ENCODE measurements at regions not wholly inside any gene's neighbourhood (a gene's known extent, or its start where the extent isn't known, plus 50 kb on each side); places are given as distances from the start of the nearest gene placed in this dataset.

DNA sequence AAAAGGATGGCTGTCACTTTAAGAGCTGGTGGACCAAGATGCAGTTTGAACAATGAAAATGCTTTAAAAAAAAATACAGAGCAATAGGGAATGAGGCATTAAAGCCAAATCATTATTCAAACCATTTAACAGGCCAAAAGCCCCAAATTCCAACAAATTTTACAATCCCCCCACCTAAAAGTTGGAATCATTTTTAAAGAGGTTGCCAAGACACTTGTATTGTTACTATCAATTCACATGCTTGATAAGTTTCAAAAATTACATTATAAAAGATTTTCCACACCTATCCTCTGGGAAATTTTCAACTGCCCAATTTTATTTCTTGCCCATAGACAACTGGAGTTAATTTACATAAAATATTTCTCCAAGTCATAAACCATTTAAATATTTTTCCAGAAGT, 192.3 kb upstream of the ARHGEF26 start:
- TF ChIP-seq, protein P1, sequence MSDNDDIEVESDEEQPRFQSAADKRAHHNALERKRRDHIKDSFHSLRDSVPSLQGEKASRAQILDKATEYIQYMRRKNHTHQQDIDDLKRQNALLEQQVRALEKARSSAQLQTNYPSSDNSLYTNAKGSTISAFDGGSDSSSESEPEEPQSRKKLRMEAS (IDR thresholded peaks at IDR 0.05; ENCODE audit: insufficient read depth, insufficient read length), result no peak
- TF ChIP-seq, protein P2, sequence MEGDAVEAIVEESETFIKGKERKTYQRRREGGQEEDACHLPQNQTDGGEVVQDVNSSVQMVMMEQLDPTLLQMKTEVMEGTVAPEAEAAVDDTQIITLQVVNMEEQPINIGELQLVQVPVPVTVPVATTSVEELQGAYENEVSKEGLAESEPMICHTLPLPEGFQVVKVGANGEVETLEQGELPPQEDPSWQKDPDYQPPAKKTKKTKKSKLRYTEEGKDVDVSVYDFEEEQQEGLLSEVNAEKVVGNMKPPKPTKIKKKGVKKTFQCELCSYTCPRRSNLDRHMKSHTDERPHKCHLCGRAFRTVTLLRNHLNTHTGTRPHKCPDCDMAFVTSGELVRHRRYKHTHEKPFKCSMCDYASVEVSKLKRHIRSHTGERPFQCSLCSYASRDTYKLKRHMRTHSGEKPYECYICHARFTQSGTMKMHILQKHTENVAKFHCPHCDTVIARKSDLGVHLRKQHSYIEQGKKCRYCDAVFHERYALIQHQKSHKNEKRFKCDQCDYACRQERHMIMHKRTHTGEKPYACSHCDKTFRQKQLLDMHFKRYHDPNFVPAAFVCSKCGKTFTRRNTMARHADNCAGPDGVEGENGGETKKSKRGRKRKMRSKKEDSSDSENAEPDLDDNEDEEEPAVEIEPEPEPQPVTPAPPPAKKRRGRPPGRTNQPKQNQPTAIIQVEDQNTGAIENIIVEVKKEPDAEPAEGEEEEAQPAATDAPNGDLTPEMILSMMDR (IDR thresholded peaks at IDR 0.05; ENCODE audit: extremely low read depth in 1 of 2, insufficient read depth in 1 of 2, low read depth in 1 of 2, low read length in 2 of 2), result no peak
- no peak for TF ChIP-seq POLR2A (IDR thresholded peaks at IDR 0.05; ENCODE audit: low read depth, low read length)
- TF ChIP-seq EZH2 (IDR thresholded peaks at IDR 0.05; ENCODE audit: borderline replicate concordance, low read depth, low read length, severe bottlenecking), result no peak
